SK-N-MC (cell line): ENCODE measurements at regions not wholly inside any gene's neighbourhood (a gene's known extent, or its start where the extent isn't known, plus 50 kb on each side); places are given as distances from the start of the nearest gene placed in this dataset.

Experiments
- EZH2 ChIP-seq: fragments of 200-600 bp; sonication (generic); IDR thresholded peaks from one replicate; pipeline ENCODE4 v1.6.1; 2017; ENCODE audit warnings: antibody characterized with exemption
- FOXP2 ChIP-seq: optimal IDR thresholded peaks from 2 replicates; pipeline ENCODE3; 2011; ENCODE audit warnings: mild to moderate bottlenecking, moderate library complexity; ENCODE audit not compliant: insufficient read depth; ENCODE audit errors: extremely low read length, control extremely low read depth
- POLR2AphosphoS5 ChIP-seq: IDR thresholded peaks from 2 replicates; pipeline ENCODE4 v1.6.1; 2012; ENCODE audit warnings: mild to moderate bottlenecking, low read depth, low read length, borderline replicate concordance

DNA sequence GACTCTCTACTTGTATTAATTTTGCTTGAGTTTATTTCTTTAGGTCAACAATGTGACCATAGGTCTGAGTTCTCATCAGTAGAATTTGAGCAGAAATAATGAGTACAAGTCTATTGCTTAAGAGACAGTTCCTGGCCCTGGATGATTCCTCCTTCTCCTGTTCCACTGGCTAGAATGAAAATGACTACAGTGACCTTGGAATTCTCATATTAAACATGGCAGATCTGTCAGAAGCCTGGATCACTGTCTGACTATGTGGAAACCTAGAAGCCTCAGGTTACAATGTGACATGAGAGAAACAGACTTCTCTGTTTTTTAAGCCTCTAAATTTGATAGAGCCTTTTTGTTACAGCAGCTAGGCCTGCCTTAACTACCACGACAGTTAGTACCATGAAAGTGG is 82.9 kb upstream of the MED14 start:
- TF ChIP-seq EZH2: no peak
- TF ChIP-seq POLR2AphosphoS5: no peak
- TF ChIP-seq FOXP2: no peak
